ENCODE measurements at regions not wholly inside any gene's neighbourhood (a gene's known extent, or its start where the extent isn't known, plus 50 kb on each side); places are given as distances from the start of the nearest gene placed in this dataset.
"Not testable (repeated sequence)": the region's sequence is repeated elsewhere in the genome, so short reads cannot be mapped to it uniquely, and the experiment has no call there.

DNA sequence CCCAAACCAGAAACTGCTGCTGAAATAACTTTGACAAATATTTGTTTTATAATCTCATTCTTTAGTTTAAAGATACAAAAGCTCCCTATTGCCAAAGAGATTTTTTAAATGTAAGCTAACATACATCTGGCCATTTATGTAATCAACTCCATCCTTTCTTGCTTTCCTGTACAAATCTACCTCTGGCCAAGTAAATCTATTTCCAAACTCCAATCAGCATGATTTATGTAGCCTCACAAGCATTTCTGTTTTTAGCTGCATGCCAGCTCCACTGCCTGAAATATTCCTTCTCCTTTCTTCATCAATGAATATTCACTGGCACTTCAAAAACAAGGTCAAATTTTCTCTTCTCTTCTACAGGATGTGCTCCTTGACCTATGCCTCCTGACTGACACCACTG is 80.0 kb downstream of the SHOX2 start:
- no peak for DNase-seq (ENCODE audit: low spot score)

- DNase-seq (ENCODE audit: low spot score), result not testable (repeated sequence)
These were observed 86.3 kb downstream of the SHOX2 start for GRCh38 chr3:158019897-158020296.

DNA sequence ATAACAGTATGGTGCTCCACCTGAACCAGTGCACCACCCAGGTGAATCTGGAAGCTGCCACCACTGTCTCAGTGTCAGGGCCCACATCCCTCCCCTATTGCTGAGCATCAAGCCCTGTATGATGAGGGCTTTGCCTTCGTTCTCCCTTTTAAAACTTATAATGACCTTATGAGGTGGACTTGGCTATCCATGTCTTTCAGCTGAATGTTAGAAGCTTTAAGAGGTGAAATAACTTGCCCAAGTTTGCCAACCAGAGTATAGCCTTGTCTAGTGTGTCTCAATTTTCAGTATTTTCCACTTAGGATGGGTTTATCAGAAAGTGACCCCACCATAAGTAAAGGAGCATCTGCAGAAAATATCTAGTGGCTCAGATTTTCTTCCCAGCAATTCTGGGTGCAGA is 87.8 kb downstream of the SHOX2 start:
- DNase-seq (ENCODE audit: low spot score), result no peak

DNA sequence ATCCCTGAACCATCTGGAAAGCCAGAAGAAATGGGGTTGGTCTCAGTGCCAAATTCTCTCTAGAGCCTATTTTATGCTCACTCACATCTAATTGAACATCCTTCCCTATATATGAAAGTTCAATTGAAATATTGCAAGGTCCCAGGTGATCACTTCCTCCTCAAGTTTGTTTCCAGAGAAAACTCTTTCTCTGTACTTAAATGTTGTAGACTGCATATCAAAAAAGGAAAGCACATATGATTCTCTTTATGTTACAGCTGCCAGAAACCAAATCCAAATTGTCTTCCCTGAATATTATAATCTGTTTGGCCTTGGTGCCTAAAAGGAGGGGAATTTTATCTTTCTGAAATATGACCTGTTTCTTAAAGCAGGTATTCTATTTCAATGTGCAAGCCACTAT is 93.3 kb downstream of the SHOX2 start:
- no peak for DNase-seq (ENCODE audit: low spot score)

- DNase-seq (ENCODE audit: low spot score), result no peak
These were observed 100.7 kb downstream of the SHOX2 start for GRCh38 chr3:158005391-158006100.

- no peak for DNase-seq (ENCODE audit: low spot score)
These were observed 107.0 kb downstream of the SHOX2 start for GRCh38 chr3:157999246-157999645.

DNA sequence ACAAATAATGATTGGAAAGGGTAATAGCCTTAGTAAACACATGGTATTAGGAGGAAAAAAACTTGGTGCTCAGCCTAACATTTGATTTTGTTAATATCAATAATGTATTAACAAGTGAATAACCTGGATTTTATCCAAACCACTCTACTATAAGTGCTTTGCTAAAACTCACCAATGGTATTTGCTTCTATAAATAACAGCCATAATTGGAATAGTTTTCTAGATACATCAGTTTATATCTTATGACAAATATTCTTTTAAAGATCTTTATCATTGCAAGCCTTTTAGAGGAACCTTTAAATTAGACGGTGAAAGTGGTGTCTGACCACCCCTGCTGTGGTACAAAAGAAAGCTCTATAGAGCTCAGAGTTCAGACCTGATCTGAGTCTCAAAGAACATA is 123.9 kb downstream of the SHOX2 start:
- DNase-seq (ENCODE audit: low spot score), result no peak

- DNase-seq (ENCODE audit: low spot score), result no peak
These were observed 124.4 kb downstream of the SHOX2 start for GRCh38 chr3:157981819-157982218.

DNA sequence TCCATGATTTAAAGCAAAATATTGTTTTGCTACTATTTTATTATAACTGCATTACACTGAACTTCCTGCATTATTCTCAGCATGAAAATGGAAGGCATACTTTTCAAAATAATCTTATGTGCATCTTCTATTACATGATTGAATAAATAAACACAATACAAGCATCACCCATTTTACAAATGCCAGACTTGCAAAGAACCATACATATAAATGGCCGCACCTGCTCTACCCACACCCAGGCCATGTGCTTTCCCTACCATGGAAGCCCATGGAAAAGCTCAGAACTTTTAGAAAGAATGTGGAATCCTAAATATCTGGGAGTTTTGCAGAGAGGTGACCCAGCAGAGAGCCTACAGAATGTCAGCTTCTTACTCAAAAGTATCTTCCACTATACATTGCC is 127.2 kb downstream of the SHOX2 start:
- DNase-seq (ENCODE audit: low spot score), result no peak

DNA sequence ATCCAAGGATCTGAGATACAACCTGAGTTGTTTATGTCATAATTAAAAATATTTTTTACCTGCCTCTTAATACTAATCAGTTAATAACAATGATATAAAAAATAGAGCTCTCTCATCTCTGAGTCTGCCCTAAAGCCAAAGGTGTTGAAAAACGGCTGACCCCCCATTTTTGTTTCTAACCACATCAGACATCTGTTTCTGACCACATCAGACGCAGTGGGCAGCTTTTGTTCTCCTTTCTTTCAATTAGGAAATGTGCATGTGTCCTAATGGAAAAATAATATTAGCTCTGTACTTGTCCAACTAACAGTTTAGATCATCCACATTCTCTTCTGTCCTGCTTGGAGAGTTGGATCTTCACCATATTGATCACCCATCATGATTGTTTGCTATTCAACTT is 144.6 kb downstream of the SHOX2 start:
- no peak for DNase-seq (ENCODE audit: low spot score)

GRCh38 chr3:157958457-157958856 is 147.8 kb downstream of the SHOX2 start:
- no peak for DNase-seq (ENCODE audit: low spot score)

GRCh38 chr3:157956850-157957249 is 149.4 kb downstream of the SHOX2 start:
- no peak for DNase-seq (ENCODE audit: low spot score)

GRCh38 chr3:157956176-157956575 is 150.0 kb downstream of the SHOX2 start:
- no peak for DNase-seq (ENCODE audit: low spot score)

DNA sequence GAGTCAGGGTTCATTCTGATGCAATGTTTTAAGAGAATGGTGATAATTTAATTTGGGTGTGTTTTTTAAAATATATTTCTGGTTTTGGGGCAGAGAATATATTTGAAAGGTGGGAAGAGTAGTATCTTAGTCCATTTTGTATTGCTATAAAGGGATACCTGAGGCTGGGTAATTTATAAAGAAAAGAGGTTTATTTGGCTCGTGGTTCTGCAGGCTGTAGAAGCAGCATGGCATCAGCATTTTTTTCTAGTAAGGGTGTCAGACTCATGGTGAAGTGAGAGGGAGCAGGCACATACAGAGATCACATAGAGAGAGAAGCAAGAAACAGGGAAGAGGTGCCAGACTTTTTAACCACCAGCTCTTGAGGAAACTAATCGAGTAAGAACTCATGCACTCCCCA is 152.7 kb downstream of the SHOX2 start:
- DNase-seq (ENCODE audit: low spot score), result no peak

DNA sequence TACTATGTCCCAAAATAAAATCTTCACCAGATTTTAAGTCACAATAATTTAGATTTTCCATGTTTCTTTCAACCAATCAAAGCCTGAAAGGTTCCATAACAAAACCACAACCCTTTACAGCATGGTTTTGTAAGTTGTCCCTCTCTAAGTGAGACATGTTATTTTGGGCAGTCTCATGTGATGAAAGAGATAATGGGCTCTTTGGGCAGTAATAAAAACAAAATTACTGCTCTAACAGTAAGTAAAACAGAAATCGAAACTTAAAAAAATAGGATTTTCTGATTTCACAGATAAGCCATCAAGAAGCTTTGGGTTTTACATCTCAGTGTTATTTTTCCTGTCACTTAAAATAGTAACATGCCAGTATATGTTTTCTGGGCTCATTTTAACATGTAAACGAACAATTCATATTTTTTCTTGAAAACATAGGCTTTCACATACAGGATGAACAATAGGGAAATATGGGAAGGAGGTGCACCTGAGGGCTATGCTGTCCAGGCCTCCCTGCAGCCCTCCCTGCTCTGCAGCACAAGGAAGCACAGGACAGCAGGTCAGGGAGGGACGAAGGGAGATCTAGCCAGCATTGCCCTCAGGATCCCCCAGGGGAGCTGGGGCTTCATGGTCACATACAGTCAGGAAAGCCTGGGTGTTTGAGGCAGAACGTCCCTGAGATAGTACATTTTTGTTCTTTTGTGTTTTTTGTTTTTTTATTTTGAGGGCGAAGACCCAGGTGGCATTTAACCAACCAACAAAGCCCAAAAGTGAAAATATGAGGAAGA is 157.4 kb downstream of the SHOX2 start:
- no peak for DNase-seq (ENCODE audit: low spot score)

- no peak for DNase-seq (ENCODE audit: low spot score)
These were observed 167.1 kb downstream of the SHOX2 start for GRCh38 chr3:157939166-157939565.

GRCh38 chr3:157938154-157938779 is 168.0 kb downstream of the SHOX2 start:
- no peak for DNase-seq (ENCODE audit: low spot score)

- DNase-seq (ENCODE audit: low spot score), result no peak
These were observed 174.7 kb downstream of the SHOX2 start for GRCh38 chr3:157931517-157931916.

GRCh38 chr3:157930000-157930780 is 176.0 kb downstream of the SHOX2 start:
- no peak for DNase-seq (ENCODE audit: low spot score)

- no peak for DNase-seq (ENCODE audit: low spot score)
These were observed 179.4 kb downstream of the SHOX2 start for GRCh38 chr3:157926822-157927221.

GRCh38 chr3:157922614-157923013 is 183.6 kb downstream of the SHOX2 start:
- DNase-seq (ENCODE audit: low spot score), result no peak

GRCh38 chr3:157921811-157922210 is 184.4 kb downstream of the SHOX2 start:
- DNase-seq (ENCODE audit: low spot score), result no peak
